SKM-1 treated with dmso at 0.1 percent for 144 hours (cell line): ENCODE measurements at regions not wholly inside any gene's neighbourhood (a gene's known extent, or its start where the extent isn't known, plus 50 kb on each side); places are given as distances from the start of the nearest gene placed in this dataset.

ENCODE experiments used
- DNase-seq: peaks from one replicate; lab custom pipeline; 2025; ENCODE audit not compliant: unreplicated experiment; lab: John Stamatoyannopoulos, UW

GRCh38 chr1:112040891-112041740 lies 51.6 kb upstream of the KCND3 start:
- DNase-seq = no peak

- DNase-seq = no peak
Observed at GRCh38 chr1:112043901-112044300, 54.4 kb upstream of the KCND3 start.

- no peak for DNase-seq
Observed at GRCh38 chr1:112044745-112045144, 55.3 kb upstream of the KCND3 start.

- DNase-seq = no peak
Observed at GRCh38 chr1:112046630-112047029, 57.2 kb upstream of the KCND3 start.

- no peak for DNase-seq
Observed at GRCh38 chr1:112048421-112048820, 59.0 kb upstream of the KCND3 start.

GRCh38 chr1:112054510-112054909 lies 65.0 kb upstream of the KCND3 start:
- DNase-seq = no peak

GRCh38 chr1:112056354-112056753 lies 66.9 kb upstream of the KCND3 start:
- DNase-seq = no peak

GRCh38 chr1:112057736-112058135 lies 68.3 kb upstream of the KCND3 start:
- no peak for DNase-seq

GRCh38 chr1:112058815-112059450 lies 69.5 kb upstream of the KCND3 start:
- no peak for DNase-seq

- DNase-seq = no peak
Observed at GRCh38 chr1:112059679-112060078, 70.2 kb upstream of the KCND3 start.

GRCh38 chr1:112060261-112060660 lies 70.8 kb upstream of the KCND3 start:
- no peak for DNase-seq

GRCh38 chr1:112061056-112061455 lies 71.6 kb upstream of the KCND3 start:
- DNase-seq = no peak

- DNase-seq = no peak
Observed at GRCh38 chr1:112061901-112062320, 72.4 kb upstream of the KCND3 start.

GRCh38 chr1:112063781-112064728 lies 74.6 kb upstream of the KCND3 start:
- DNase-seq = no peak

- no peak for DNase-seq
Observed at GRCh38 chr1:112067989-112068388, 78.5 kb upstream of the KCND3 start.

- no peak for DNase-seq
Observed at GRCh38 chr1:112070677-112071076, 81.2 kb upstream of the KCND3 start.

GRCh38 chr1:112074711-112075110 lies 85.2 kb upstream of the KCND3 start:
- DNase-seq = no peak

- no peak for DNase-seq
Observed at GRCh38 chr1:112075566-112075965, 86.1 kb upstream of the KCND3 start.

GRCh38 chr1:112079446-112079845 lies 90.0 kb upstream of the KCND3 start:
- no peak for DNase-seq

GRCh38 chr1:112083487-112083886 lies 94.0 kb upstream of the KCND3 start:
- no peak for DNase-seq

GRCh38 chr1:112092656-112093371 lies 103.3 kb upstream of the KCND3 start:
- no peak for DNase-seq
